IPS-18c (cell line): ENCODE measurements at regions not wholly inside any gene's neighbourhood (a gene's known extent, or its start where the extent isn't known, plus 50 kb on each side); places are given as distances from the start of the nearest gene placed in this dataset.

Experiments
- H3K4me3 ChIP-seq: 2 replicates; pipeline ENCODE4 v1.7.0; 2013; ENCODE audit warnings: low read depth, mild to moderate bottlenecking, low read length, moderate library complexity; ENCODE audit not compliant: insufficient read depth
- H3K9me3 ChIP-seq: one replicate; pipeline ENCODE4 v1.6.1; 2013; ENCODE audit warnings: mild to moderate bottlenecking, low read length, moderate library complexity; ENCODE audit not compliant: control insufficient read depth, insufficient read depth

DNA sequence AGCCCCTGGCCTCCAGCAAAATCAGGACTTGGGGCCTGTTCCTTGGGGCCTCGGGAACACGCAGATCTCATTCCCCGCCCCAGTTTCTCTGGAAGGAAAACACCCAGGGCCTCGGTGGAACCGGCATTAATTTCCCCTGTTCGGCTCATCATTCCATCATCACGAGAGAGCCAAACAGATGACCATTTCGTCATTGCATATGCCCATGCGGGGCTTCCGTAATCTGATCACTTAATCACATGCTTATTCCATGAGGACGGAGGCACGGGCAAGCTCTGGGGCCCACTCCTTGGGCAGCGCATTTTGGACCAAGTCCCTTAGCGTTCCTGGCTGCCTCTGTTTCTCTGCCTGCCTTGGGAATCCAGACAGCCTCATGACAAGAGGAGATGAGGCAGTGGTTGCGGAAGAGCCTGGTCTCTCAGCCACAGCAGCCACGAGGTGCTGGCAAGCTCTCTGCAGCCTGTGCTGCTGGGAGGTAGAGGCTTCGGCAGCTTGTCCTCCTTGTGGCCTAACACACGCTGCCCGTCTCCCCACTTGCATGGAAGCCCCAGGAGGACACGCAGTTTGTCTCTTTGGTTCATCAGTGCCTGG is 65.0 kb upstream of the IER5L start:
- no peaks in the 10 kb centered on the region for H3K9me3 ChIP-seq
- H3K4me3 ChIP-seq, result no peak overlapping the region

DNA sequence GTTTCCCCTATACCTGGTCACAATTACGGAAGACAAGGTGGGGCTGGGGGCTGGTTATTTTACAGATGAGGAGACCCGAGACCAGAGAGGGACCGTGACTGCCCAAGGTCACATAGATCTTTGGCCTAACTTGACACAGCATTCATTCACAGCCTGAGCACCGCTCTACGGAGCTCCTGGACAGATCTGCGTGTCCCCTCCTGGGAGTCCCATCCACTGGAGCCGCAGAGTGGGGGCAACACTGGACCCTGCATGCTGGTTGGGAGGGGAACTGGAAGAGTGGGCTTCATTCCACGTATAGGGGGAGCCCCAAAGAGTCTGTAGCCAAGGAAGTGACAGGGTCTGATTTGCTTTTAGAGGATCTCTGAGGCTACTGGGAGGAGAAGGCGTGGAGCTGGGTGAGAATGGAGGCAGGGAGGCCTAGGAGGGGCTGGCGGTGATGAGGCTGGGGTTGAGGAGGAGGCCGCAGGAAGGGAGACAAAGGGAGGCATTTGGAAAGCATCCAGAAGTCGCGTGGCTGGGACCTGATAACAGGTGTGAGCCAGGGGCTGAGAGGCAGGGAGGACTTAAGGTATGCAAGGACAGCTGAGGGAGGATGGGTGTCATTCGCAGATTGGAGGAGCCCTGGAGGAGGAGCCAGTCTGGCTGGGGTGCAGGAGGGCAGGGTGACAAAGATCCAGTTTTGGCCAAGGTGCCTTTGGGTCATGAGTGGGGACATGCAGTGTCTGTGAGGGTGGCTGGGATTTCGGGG is 64.3 kb upstream of the IER5L start:
- no peaks in the 10 kb centered on the region for H3K9me3 ChIP-seq
- no peak overlapping the region for H3K4me3 ChIP-seq

DNA sequence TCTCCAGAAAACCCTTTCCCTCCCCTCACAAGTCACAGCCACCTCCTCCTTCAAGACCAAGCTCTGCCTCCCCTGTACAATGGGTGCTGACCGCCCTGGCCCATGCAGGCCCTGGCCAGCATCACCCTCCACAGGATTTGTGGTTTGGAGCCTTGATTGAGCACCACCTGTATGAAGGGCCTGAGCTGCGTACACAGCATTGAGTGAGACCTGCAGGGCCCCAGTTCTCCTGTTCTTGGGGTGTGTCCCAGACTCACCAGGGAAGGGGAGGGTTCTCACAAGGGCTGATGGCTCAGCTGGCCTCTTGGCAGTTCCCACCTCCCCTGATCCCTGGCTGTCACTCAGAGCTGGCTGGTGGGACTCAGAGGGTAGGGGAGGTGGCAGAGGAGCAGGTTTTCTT is 63.7 kb upstream of the IER5L start:
- no peak overlapping the region for H3K4me3 ChIP-seq
- no peaks in the 10 kb centered on the region for H3K9me3 ChIP-seq

DNA sequence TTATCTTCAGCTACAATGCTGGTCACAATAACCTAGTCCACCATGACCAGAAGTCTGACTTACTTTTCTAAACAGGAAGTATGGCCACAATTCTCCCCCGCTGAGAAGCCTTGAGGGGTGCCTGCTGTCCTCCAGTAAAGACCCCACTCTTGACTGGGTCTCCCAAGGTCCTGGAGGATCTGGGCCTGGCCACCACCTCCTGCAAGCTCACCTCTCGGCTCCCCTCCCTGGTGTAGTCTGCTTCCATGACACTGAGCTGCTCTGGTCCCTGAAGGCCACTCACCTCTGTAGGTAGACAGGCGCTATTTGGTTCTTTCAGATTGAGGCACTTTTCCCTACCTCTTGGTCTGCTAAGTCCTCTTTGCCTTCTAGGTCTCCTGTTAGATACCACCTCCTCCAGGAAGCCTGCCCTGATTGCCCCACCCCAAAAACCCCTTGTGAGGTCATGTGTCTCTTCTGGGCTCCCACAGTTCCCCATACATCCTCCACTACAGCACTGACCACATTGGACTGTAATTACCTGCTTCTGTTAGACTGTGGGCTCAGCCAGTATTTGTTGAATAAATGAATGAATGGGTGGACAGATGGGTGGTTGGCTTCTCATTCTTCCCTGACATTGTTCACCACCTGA is 62.6 kb upstream of the IER5L start:
- Histone ChIP-seq H3K9me3 (no peaks in the 10 kb centered on the region), H3K4me3 (no peak overlapping the region)

DNA sequence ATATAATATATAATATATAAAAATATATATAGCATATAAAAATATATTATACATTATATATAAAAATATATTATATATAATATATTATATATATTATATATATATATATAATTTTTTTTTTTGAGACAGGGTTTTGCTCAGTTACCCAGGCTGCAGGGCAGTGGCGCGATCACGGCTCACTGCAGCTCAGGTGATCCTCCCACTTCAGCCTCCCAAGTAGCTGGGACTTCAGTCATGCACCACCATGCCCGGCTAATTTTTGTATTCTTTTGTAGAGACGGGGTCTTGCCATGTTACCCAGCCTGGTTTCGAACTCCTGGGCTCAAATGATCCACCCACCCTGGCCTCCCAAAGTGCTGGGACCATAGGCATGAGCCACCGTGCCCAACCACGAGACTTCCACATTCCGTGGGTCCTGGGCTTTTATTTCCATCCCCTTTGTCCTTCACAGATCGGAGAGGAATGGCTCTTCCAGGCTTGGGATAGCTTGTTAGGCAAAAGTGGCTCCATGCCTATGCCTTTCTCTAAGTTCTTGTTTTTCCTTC is 62.0 kb upstream of the IER5L start:
- Histone ChIP-seq H3K9me3 (no peaks in the 10 kb centered on the region), H3K4me3 (no peak overlapping the region)

DNA sequence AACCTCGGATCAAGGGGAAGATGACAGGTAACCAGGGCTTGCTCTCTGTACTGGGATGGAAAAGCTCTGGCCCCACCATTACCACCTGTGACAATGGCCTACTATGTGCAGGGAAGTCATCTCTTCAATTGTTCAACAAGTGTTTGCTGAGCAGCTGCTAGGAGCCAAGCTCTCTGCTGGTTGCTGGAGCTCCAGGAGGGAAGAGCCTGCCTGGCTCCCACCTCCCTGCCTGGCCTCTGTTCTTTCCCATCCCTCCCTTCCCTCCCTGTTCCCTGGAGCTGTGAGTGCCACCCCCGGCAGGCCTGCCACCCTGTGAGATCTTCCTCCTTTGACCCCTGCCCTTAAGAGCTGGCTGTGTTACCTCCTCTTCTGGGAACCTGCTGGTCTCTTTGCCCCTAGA is 59.7 kb upstream of the IER5L start:
- no peaks in the 10 kb centered on the region for H3K9me3 ChIP-seq
- H3K4me3 ChIP-seq, result no peak overlapping the region

DNA sequence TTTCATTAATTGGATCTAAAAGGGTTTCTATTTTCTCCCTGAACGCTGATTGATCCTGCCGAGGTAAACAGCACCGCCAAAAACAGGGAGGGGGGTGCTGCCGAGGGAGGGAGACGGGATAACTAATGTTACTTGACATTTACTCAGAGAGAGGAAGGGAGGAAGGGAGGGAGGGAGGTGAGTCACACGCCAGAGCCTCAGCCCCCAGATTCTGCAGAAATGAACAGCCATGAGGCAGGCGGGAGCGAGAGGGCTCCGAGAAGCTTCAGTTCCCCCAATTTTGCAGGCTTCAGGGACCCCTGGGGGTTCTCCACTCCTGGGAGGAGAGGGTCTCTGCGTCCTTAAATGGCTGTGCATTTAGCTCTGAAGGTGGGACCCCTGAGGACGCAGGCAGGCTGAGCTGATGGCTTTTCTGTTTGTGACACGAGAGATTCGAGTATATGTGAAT is 59.1 kb upstream of the IER5L start:
- Histone ChIP-seq H3K4me3 (no peak overlapping the region), H3K9me3 (no peaks in the 10 kb centered on the region)

DNA sequence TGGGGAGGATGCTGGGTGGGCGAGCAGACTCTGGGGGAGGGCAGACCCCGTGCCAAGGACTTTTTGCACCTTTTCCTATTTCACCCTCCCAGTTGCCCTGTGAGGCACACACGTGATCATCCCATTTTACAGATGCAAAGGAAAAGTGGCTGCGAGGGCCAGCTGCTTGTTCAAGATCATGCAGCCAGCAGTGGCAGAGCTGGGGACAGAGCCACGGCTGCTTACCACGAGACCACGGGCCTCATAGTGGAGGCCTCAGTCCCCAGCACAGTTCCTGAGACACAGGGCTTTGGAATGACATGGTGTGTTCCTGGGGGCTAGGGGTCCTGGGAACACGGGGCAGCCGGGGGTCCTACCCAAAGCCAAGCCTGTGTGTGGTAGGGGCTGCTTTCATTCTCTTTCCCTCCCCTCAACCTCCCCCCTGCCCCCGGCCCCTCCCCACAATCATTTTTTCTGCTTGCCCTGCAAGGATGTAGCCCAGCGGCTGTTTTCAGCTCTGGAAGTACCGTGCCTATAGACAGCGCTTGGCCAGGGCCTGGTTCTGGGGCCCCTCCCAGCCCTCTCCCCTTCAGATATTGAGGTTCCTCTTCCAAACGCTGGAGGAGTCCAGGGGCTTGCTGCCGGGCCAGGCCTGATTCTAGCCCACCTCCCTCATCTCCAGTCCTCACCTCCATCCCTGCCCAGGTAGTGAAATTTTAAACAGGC is 58.5 kb upstream of the IER5L start:
- Histone ChIP-seq H3K4me3 (no peak overlapping the region), H3K9me3 (no peaks in the 10 kb centered on the region)

DNA sequence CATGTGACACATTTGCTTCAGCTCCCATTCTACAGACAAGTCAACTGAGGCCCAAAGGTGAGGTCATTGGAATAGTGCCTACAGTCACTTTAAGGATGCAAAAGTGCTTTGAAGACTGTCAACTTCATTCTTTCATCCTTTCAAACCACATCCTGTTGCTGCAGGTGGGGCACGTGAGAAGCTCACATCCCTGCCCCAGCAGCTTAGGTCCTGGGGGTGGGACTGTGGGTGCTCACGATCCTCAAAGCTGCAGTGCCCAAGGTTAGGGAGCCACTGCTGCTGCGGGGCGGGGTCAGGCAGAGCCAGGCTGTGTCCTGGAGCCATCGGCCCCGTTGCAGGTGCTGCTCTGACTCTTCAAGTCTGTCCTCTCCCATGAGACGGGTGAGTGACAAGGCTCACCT is 57.9 kb upstream of the IER5L start:
- H3K4me3 ChIP-seq, result no peak overlapping the region
- no peaks in the 10 kb centered on the region for H3K9me3 ChIP-seq

DNA sequence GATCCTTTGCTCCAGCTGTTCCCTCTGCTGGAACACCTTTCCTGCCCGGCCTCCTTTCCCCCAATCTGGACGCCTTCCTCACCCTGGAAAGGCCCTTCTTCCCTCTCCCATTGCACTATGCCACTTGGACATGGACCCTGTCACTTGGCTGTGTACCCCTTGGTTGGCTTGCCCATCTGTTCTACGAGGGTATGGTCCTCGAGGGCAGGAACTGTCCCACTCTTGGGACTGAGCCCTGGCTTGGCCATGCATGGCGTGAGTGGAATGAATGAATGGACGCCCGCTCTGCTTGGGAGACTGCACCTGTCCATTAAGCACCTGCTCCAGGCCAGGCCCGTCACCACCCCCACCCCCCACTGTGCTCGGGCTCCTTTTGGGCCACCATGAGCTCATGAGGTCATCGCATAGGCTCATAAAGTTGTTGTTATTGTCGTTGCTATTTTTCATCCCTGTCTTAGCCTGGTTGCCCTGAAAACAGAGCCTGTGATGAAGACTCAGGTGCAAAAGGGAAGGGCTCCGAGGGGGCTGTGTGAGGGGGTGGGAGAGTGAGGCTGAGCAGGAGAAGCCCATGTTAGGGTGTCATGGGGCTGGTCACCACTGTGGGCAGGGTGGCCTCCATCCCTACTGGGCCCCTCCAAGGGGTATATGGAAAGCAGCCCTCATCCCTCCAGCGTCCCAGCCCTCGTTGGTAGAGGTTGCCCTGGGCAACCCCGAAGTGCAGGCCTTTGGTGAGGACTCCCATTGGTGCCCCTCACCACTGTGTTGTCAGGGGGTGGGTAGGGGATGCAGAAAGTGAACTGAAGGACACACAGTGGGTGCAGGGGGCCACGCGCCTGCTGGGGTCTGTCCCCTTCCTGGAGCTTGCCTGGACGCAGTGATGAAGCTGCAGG is 57.2 kb upstream of the IER5L start:
- Histone ChIP-seq H3K4me3 (no peak overlapping the region), H3K9me3 (no peaks in the 10 kb centered on the region)

DNA sequence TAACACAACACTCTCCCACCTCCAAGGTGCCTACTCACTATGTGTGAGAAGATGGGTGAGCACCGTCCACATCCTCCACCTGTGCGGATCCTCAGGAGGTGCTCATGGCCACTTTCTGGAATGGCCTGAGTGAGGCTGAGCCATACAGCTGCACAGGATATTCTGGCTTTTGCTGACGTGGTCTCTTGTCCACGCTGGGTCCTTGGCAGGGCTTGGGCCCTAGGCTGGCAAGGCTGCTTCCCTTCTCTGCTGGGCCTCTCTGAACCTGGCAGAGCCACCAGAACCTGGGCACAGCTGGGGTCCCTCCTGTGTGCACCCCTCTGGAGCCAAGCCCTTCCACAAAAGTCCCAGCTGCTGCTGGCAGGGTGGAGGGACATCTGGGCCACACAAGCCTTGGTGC is 56.4 kb upstream of the IER5L start:
- Histone ChIP-seq H3K4me3 (no peak overlapping the region), H3K9me3 (no peaks in the 10 kb centered on the region)

DNA sequence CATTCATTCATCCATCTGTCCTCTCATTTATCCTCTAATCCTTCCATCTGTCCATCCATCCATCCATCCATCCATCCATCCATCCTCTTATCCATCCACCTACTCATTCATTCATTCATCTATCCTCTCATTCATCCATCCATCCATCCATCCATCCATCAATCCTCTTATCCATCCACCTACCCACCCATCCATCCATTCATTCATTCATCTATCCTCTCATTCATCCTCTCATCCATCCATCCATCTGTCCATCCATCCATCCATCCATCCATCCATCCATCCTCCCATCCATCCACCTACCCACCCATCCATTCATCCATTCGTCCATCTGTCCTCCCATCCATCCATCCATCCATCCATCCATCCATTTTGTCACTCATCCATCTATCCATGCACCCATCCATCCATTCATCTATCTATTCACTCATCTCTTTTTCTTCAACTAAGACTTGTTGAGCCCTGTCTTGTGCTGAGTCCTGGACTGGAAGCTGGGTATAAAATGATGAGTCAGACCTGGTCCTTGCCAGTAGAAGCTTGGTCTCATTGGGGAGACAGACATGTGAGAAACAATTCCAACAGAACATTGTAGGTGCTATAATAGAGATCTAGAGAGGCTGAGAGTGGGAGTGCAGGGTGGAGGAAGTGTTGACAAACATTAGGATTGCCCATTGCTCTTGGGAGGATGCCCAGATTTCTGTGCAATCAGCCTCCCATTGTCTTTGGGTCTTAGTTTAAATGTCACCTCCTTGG is 55.0 kb upstream of the IER5L start:
- H3K4me3 ChIP-seq, result no peak overlapping the region
- no peaks in the 10 kb centered on the region for H3K9me3 ChIP-seq

DNA sequence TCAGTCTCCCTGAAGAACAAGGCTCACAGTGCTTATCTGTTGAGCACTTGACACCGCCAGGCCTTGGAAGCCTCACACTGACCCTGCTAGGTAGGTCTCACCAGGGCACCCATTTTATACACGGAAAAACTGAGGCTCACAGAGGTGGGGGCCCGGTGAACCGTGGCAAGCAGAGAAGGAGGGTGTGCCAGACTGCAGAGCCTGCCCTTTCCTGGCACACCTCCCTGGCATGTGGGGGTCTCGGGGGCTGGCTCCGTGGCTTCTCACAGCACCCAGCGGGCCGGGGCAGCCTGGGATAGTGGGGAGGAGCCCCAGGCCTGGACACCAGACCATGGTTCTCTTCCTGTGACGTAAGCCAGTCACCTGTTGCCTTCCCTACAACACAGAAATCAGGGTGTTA is 53.7 kb upstream of the IER5L start:
- Histone ChIP-seq H3K9me3 (no peaks in the 10 kb centered on the region), H3K4me3 (no peak overlapping the region)

DNA sequence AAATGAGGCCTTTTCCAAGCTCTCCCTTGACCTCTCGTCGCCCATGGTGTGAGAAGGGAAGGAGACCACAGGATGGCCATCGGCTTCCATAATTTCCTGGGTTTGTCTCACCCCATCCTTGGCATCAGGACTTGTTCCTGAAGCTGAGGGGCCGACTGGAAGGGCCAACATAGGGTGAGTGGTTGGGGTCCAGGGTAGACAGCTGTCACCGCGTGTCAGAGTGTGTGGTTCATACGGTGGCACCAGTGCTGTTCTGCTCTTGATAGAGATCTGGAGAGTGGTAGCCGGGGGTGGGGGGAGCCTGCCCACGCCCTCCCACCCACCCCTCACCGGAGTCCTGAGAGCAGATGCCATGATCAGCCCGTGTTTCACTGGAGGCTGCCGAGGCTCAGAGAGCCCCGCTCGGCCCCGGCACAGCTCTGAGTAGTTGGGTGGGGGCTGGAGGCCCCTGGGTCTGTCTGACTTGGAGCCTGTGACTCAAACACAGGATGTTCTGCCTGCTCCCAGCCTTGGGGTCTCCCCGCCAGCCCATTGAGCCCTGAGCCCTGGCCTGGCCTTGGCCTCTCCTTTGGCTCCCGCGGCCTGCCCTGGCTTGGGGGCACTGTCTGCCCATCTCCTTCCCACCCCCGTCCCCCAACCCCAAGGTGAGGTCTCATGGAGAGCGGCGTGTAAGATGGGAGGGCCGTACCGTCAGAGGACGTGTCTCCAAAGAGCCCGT is 53.1 kb upstream of the IER5L start:
- Histone ChIP-seq H3K9me3 (no peaks in the 10 kb centered on the region), H3K4me3 (no peak overlapping the region)

DNA sequence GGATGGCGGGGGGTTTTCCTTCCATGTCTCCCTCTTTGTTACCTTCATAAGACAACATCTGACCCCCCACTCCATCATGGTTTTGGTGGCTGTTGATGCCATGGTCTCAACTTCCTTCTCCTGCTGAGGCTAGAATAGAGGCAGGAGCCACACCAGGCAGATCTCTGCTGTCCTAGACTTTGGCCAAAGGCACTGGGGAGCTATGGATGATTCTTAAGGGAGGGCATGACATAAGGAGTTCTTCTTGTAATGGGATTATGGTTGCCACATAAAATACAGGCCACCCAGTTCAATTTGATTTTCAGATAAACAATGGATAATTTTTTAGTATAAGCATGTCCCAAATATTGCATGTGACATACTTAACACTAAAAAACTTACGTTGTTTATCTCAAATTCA is 52.2 kb upstream of the IER5L start:
- Histone ChIP-seq H3K9me3 (no peaks in the 10 kb centered on the region), H3K4me3 (no peak overlapping the region)
